Left ventricle myocardium inferior (tissue), 1 donor: ENCODE measurements at regions not wholly inside any gene's neighbourhood (a gene's known extent, or its start where the extent isn't known, plus 50 kb on each side); places are given as distances from the start of the nearest gene placed in this dataset.

Experiments
- DNase-seq: peaks from one replicate; pipeline ENCODE4 v3.0.0-alpha.2; 2020
- H3K27ac ChIP-seq: fragments of 200-600 bp; replicated peaks from 2 replicates; pipeline ENCODE4 v1.8.0; 2021
- H3K27me3 ChIP-seq: fragments of 200-600 bp; 2 replicates; pipeline ENCODE4 v1.8.0; 2021; ENCODE audit warnings: low read depth
- H3K36me3 ChIP-seq: fragments of 200-600 bp; 2 replicates; pipeline ENCODE4 v1.8.0; 2021
- H3K4me1 ChIP-seq: fragments of 200-600 bp; 2 replicates; pipeline ENCODE4 v1.8.0; 2021
- H3K4me3 ChIP-seq: fragments of 200-600 bp; 2 replicates; pipeline ENCODE4 v1.8.0; 2021; ENCODE audit warnings: mild to moderate bottlenecking, moderate library complexity
- H3K9me3 ChIP-seq: fragments of 200-600 bp; replicated peaks from 2 replicates; pipeline ENCODE4 v1.8.0; 2021
- CTCF ChIP-seq: fragments of 200-600 bp; IDR thresholded peaks from 2 replicates; pipeline ENCODE4 v1.8.0; 2021; ENCODE audit warnings: antibody characterized with exemption, mild to moderate bottlenecking, borderline replicate concordance
- intact Hi-C: fragments of 100-400 bp; cut with micrococcal nuclease; formaldehyde crosslinking; loops from one replicate; pipeline ENCODE4 v1.11.0; 2022
- donor health status: DM: no; HTN: yes; CAD: no; lungs with severe emphysema.

DNA sequence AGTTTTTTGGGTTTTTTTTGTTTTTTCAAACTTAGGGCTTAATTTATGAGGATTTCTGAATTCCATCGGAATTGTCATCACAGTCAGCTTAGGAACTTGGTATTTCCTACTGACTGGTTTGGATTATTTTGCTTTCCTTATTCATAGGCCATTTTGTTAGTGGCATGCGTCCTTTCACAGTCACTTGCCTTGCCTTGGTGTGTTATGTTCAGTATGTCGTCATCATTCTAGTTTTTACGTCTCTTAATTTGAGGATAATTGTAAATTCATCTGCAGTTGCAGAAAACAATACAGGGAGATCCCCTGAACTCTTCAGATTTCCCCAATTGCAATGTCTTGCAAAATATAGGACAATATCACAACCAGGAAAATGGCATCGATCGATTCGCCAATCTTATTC is 485.3 kb downstream of the CBLN2 start:
- no peaks in the 10 kb centered on the region for H3K9me3 ChIP-seq
- H3K27me3 ChIP-seq, result no peaks in the 10 kb centered on the region
- H3K27ac ChIP-seq, result no peak overlapping the region
- H3K4me1 ChIP-seq, result no peaks in the 10 kb centered on the region
- DNase-seq, result no peak
- intact Hi-C loops, result no loop called here
- no peaks in the 10 kb centered on the region for H3K36me3 ChIP-seq
- H3K4me3 ChIP-seq, result no peak overlapping the region
- no peak for TF ChIP-seq CTCF

DNA sequence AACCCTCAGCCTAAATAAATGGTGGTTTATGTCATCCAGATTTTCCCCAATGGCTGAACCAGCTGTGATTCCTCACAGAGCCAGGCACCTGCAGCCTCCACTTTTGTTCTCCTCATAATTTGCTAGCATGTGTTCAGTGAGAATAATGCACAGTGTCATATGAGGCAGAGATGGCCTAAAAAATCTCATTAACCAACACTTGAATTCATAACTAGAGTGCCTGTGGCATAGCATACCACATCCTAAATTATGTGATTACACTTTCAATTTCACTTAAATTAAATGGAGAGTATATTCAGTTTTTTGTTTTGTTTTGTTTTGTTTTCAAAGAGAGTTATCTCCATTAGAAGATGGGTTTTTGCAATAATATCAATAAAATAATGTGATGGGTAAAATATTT is 488.0 kb downstream of the CBLN2 start:
- Histone ChIP-seq H3K36me3 (no peaks in the 10 kb centered on the region), H3K4me1 (no peaks in the 10 kb centered on the region), H3K27ac (no peak overlapping the region), H3K27me3 (no peaks in the 10 kb centered on the region), H3K4me3 (no peak overlapping the region), H3K9me3 (peaks cover 8% of the 10 kb centered on the region)
- no peak for TF ChIP-seq CTCF
- intact Hi-C loops, result no loop called here
- DNase-seq, result no peak

GRCh38 chr18:72041313-72042032 is 502.7 kb downstream of the CBLN2 start:
- Histone ChIP-seq H3K9me3 (no peaks in the 10 kb centered on the region), H3K4me1 (no peaks in the 10 kb centered on the region), H3K36me3 (no peaks in the 10 kb centered on the region), H3K27ac (no peak overlapping the region), H3K4me3 (no peak overlapping the region), H3K27me3 (no peaks in the 10 kb centered on the region)
- intact Hi-C loops, result no loop called here
- no peak for TF ChIP-seq CTCF
- no peak for DNase-seq

DNA sequence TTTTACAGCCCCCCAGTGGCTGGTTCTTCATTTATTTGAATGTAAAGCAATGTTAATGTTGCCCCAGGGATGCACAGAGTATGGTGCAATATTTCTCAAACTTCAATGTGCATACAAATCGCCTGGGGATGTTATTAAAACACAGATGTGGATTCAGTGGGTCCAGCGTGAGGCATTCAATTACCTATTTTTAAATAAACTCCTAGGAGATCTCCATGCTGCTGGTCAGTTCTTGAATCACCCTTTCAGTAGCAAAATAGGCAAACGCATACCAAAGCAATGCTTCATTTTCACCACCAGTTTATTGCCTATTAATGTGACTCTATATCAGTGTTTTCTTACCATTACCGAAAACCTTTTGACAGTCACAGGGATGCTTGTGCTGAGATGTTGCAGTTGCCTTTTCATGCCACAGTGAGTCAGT is 530.7 kb downstream of the CBLN2 start:
- H3K9me3 ChIP-seq, result peaks cover 12% of the 10 kb centered on the region
- no peak overlapping the region for H3K27ac ChIP-seq
- intact Hi-C loops, result loop anchor here (5.0 kb wide), 1 partner anchor 36 kb away; no protein-coding TSS in a partner anchor
- DNase-seq, result no peak
- no peak for TF ChIP-seq CTCF
- H3K27me3 ChIP-seq, result no peaks in the 10 kb centered on the region
- H3K4me1 ChIP-seq, result no peaks in the 10 kb centered on the region
- no peaks in the 10 kb centered on the region for H3K36me3 ChIP-seq
- H3K4me3 ChIP-seq, result no peak overlapping the region

- H3K4me3 ChIP-seq, result no peak overlapping the region
- no peak for DNase-seq
Measured at GRCh38 chr18:71998547-71999097, 545.5 kb downstream of the CBLN2 start.

More at GRCh38 chr18:71998547-71999097, 545.5 kb downstream of the CBLN2 start:
- H3K27me3 ChIP-seq, result no peaks in the 10 kb centered on the region
- intact Hi-C loops, result no loop called here
- no peak overlapping the region for H3K27ac ChIP-seq
- H3K9me3 ChIP-seq, result peaks cover 15% of the 10 kb centered on the region
- H3K36me3 ChIP-seq, result no peaks in the 10 kb centered on the region
- H3K4me1 ChIP-seq, result no peaks in the 10 kb centered on the region
- TF ChIP-seq CTCF, result no peak
